ENCODE measurements at regions not wholly inside any gene's neighbourhood (a gene's known extent, or its start where the extent isn't known, plus 50 kb on each side); places are given as distances from the start of the nearest gene placed in this dataset.

DNA sequence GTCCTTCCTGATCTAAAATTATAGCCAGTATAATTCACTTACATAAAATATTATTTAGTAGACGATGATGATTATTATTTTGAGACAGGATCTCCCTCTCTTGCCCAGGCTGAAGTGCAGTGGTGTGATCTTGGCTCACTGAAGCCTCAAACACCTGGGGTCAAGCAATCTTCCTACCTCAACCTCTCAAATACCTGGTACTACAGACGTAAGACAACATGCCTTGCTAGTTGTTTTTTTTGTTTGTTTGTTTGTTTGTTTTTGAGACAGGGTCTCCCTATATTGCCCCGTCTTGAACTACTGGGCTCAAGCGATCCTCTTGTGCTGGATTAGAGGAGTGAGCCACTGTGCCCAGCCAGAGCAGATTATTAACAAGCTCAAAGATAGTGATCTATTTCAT is 399.1 kb upstream of the ZNF804A start (continued):
- TF ChIP-seq TSHZ1 (CRISPR knock-in tag; IDR thresholded peaks at IDR 0.05): no peak
- no peak for TF ChIP-seq FOXK2 (conservative IDR thresholded peaks at IDR 0.05 in 1 of 2, IDR thresholded peaks at IDR 0.05 in 1 of 2; ENCODE audit: low read depth in 2 of 2)
- TF ChIP-seq ZNF512 (tag; IDR thresholded peaks at IDR 0.05): no peak
- TF ChIP-seq, protein P1, sequence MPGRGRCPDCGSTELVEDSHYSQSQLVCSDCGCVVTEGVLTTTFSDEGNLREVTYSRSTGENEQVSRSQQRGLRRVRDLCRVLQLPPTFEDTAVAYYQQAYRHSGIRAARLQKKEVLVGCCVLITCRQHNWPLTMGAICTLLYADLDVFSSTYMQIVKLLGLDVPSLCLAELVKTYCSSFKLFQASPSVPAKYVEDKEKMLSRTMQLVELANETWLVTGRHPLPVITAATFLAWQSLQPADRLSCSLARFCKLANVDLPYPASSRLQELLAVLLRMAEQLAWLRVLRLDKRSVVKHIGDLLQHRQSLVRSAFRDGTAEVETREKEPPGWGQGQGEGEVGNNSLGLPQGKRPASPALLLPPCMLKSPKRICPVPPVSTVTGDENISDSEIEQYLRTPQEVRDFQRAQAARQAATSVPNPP (IDR thresholded peaks at IDR 0.05; ENCODE audit: borderline replicate concordance, insufficient read depth, insufficient read length): no peak
- no peak for TF ChIP-seq ZBED1 (IDR thresholded peaks at IDR 0.05)
